H54 (cell line): ENCODE measurements at regions not wholly inside any gene's neighbourhood (a gene's known extent, or its start where the extent isn't known, plus 50 kb on each side); places are given as distances from the start of the nearest gene placed in this dataset.
"Not testable (repeated sequence)": the region's sequence is repeated elsewhere in the genome, so short reads cannot be mapped to it uniquely, and the experiment has no call there.

ENCODE experiments used
- DNase-seq: peaks from one replicate; pipeline ENCODE4 v3.0.0; 2011; ENCODE audit warnings: low spot score, mixed read lengths; ENCODE audit not compliant: insufficient read length
- FAIRE-seq: peaks from 3 replicates; lab custom pipeline; 2011; peaks lifted over from hg19 to GRCh38; lab: Jason Lieb, UNC
- POLR2A ChIP-seq: IDR thresholded peaks from 2 replicates; pipeline ENCODE4 v1.6.1; 2011; ENCODE audit warnings: low read depth, mild to moderate bottlenecking, low read length

- FAIRE-seq = no peak
- TF ChIP-seq POLR2A = no peak
Measured at GRCh38 chr13:111492958-111493357, 172.5 kb downstream of the TEX29 start.

GRCh38 chr13:111493468-111493867, 173.0 kb downstream of the TEX29 start:
- FAIRE-seq = no peak

More at GRCh38 chr13:111492958-111493357, 172.5 kb downstream of the TEX29 start:
- no peak for DNase-seq

GRCh38 chr13:111494641-111495040, 174.2 kb downstream of the TEX29 start:
- DNase-seq (no peak), FAIRE-seq (no peak)
- TF ChIP-seq POLR2A = no peak

More at GRCh38 chr13:111493468-111493867, 173.0 kb downstream of the TEX29 start:
- no peak for DNase-seq
- no peak for TF ChIP-seq POLR2A

- not testable (repeated sequence) for FAIRE-seq
Measured at GRCh38 chr13:111501596-111502535, 181.4 kb downstream of the TEX29 start.

GRCh38 chr13:111502957-111503356, 182.5 kb downstream of the TEX29 start:
- no peak for TF ChIP-seq POLR2A
- no peak for FAIRE-seq
- no peak for DNase-seq

More at GRCh38 chr13:111501596-111502535, 181.4 kb downstream of the TEX29 start:
- DNase-seq = not testable (repeated sequence)

GRCh38 chr13:111503376-111503775, 182.9 kb downstream of the TEX29 start:
- TF ChIP-seq POLR2A = no peak
- no peak for FAIRE-seq

GRCh38 chr13:111503905-111504695, 183.7 kb downstream of the TEX29 start:
- TF ChIP-seq POLR2A = no peak
- no peak for DNase-seq

More at GRCh38 chr13:111503376-111503775, 182.9 kb downstream of the TEX29 start:
- DNase-seq = no peak

GRCh38 chr13:111505175-111505777, 184.8 kb downstream of the TEX29 start:
- no peak for FAIRE-seq
- peak; percentile 35 for DNase-seq
- no peak for TF ChIP-seq POLR2A

More at GRCh38 chr13:111503905-111504695, 183.7 kb downstream of the TEX29 start:
- no peak for FAIRE-seq

- FAIRE-seq = no peak
- TF ChIP-seq POLR2A = no peak
- DNase-seq = no peak
Measured at GRCh38 chr13:111506125-111506524, 185.7 kb downstream of the TEX29 start.

GRCh38 chr13:111506621-111507020, 186.2 kb downstream of the TEX29 start:
- FAIRE-seq (no peak), DNase-seq (no peak)
- TF ChIP-seq POLR2A = no peak

- FAIRE-seq = no peak
- no peak for DNase-seq
- no peak for TF ChIP-seq POLR2A
Measured at GRCh38 chr13:111508164-111508870, 187.9 kb downstream of the TEX29 start.

- no peak for FAIRE-seq
- no peak for DNase-seq
- TF ChIP-seq POLR2A = no peak
Measured at GRCh38 chr13:111508902-111509509, 188.6 kb downstream of the TEX29 start.
